ENCODE measurements at regions not wholly inside any gene's neighbourhood (a gene's known extent, or its start where the extent isn't known, plus 50 kb on each side); places are given as distances from the start of the nearest gene placed in this dataset.

GRCh38 chr3:137460944-137461343 is 303.2 kb upstream of the SOX14 start:
- no peaks in the 10 kb centered on the region for H3F3A ChIP-seq (ENCODE audit: insufficient read depth, low read length, poor library complexity, severe bottlenecking)
- H3K36me3 ChIP-seq (ENCODE audit: insufficient read depth, low read length) = no peaks in the 10 kb centered on the region
- H3K4me2 ChIP-seq (ENCODE audit: low read length) = no peak overlapping the region
- H4K20me1 ChIP-seq (ENCODE audit: insufficient read depth) = no peaks in the 10 kb centered on the region
- H3K9ac ChIP-seq (ENCODE audit: low read length) = no peak overlapping the region
- no peaks in the 10 kb centered on the region for H3K9me3 ChIP-seq (ENCODE audit: low read length)
- no peak overlapping the region for H2AFZ ChIP-seq (ENCODE audit: low read depth, low read length)
- H3K79me2 ChIP-seq (replicated peaks; ENCODE audit: insufficient read depth, low read length) = no peaks in the 10 kb centered on the region
- H3K4me3 ChIP-seq (ENCODE audit: low read length) = no peak overlapping the region
- no peaks in the 10 kb centered on the region for H3K9me2 ChIP-seq (ENCODE audit: insufficient read depth, low read length)
- no peak for TF ChIP-seq MXI1 (conservative IDR thresholded peaks at IDR 0.05; ENCODE audit: poor library complexity, severe bottlenecking)
- no peak for TF ChIP-seq POLR2AphosphoS5 (IDR thresholded peaks at IDR 0.05)
- TF ChIP-seq SMC3 (conservative IDR thresholded peaks at IDR 0.05; ENCODE audit: poor library complexity) = no peak
- TF ChIP-seq TAF1 (IDR thresholded peaks at IDR 0.05; ENCODE audit: low read depth) = no peak
- no peak for TF ChIP-seq RAD21 (conservative IDR thresholded peaks at IDR 0.05)
- no peaks in the 10 kb centered on the region for H3K27me3 ChIP-seq (ENCODE audit: insufficient read depth, low read depth, low read length)
- H3K27ac ChIP-seq (ENCODE audit: low read length) = no peak overlapping the region

GRCh38 chr3:137463131-137463530 is 301.0 kb upstream of the SOX14 start:
- Histone ChIP-seq H3F3A (ENCODE audit: insufficient read depth, low read length, poor library complexity, severe bottlenecking) (no peaks in the 10 kb centered on the region), H2AFZ (ENCODE audit: low read depth, low read length) (no peak overlapping the region), H3K79me2 (replicated peaks; ENCODE audit: insufficient read depth, low read length) (no peaks in the 10 kb centered on the region), H3K4me3 (ENCODE audit: low read length) (no peak overlapping the region), H4K20me1 (ENCODE audit: insufficient read depth) (no peaks in the 10 kb centered on the region), H3K27me3 (ENCODE audit: insufficient read depth, low read depth, low read length) (no peaks in the 10 kb centered on the region), H3K9me3 (ENCODE audit: low read length) (no peaks in the 10 kb centered on the region), H3K9ac (ENCODE audit: low read length) (no peak overlapping the region), H3K36me3 (ENCODE audit: insufficient read depth, low read length) (no peaks in the 10 kb centered on the region), H3K27ac (ENCODE audit: low read length) (no peak overlapping the region), H3K4me2 (ENCODE audit: low read length) (no peak overlapping the region), H3K9me2 (ENCODE audit: insufficient read depth, low read length) (no peaks in the 10 kb centered on the region)
- TF ChIP-seq TAF1 (IDR thresholded peaks at IDR 0.05; ENCODE audit: low read depth) (no peak), MXI1 (conservative IDR thresholded peaks at IDR 0.05; ENCODE audit: poor library complexity, severe bottlenecking) (no peak), EP300 (conservative IDR thresholded peaks at IDR 0.05; ENCODE audit: poor library complexity, severe bottlenecking) (no peak), POLR2AphosphoS5 (IDR thresholded peaks at IDR 0.05) (no peak), CTCF (IDR thresholded peaks at IDR 0.05; ENCODE audit: poor library complexity, severe bottlenecking) (no peak), EZH2 (IDR thresholded peaks at IDR 0.05; ENCODE audit: borderline replicate concordance, insufficient read depth, low read length, poor library complexity, severe bottlenecking) (no peak), RAD21 (conservative IDR thresholded peaks at IDR 0.05) (no peak), REST (IDR thresholded peaks at IDR 0.05; ENCODE audit: borderline replicate concordance) (no peak), SMC3 (conservative IDR thresholded peaks at IDR 0.05; ENCODE audit: poor library complexity) (no peak)

- Histone ChIP-seq H3K4me2 (ENCODE audit: low read length) (no peak overlapping the region), H3K9me3 (ENCODE audit: low read length) (no peaks in the 10 kb centered on the region), H3K27me3 (ENCODE audit: insufficient read depth, low read depth, low read length) (no peaks in the 10 kb centered on the region), H3F3A (ENCODE audit: insufficient read depth, low read length, poor library complexity, severe bottlenecking) (no peaks in the 10 kb centered on the region), H4K20me1 (ENCODE audit: insufficient read depth) (no peaks in the 10 kb centered on the region), H3K4me3 (ENCODE audit: low read length) (no peak overlapping the region), H3K27ac (ENCODE audit: low read length) (no peak overlapping the region), H3K36me3 (ENCODE audit: insufficient read depth, low read length) (no peaks in the 10 kb centered on the region), H3K9ac (ENCODE audit: low read length) (no peak overlapping the region), H2AFZ (ENCODE audit: low read depth, low read length) (no peak overlapping the region), H3K9me2 (ENCODE audit: insufficient read depth, low read length) (no peaks in the 10 kb centered on the region), H3K79me2 (replicated peaks; ENCODE audit: insufficient read depth, low read length) (no peaks in the 10 kb centered on the region)
- TF ChIP-seq EZH2 (IDR thresholded peaks at IDR 0.05; ENCODE audit: borderline replicate concordance, insufficient read depth, low read length, poor library complexity, severe bottlenecking) = no peak
- TF ChIP-seq EP300 (conservative IDR thresholded peaks at IDR 0.05; ENCODE audit: poor library complexity, severe bottlenecking) = no peak
- TF ChIP-seq TAF1 (IDR thresholded peaks at IDR 0.05; ENCODE audit: low read depth) = no peak
- TF ChIP-seq REST (IDR thresholded peaks at IDR 0.05; ENCODE audit: borderline replicate concordance) = no peak
- no peak for TF ChIP-seq SMC3 (conservative IDR thresholded peaks at IDR 0.05; ENCODE audit: poor library complexity)
Measured at GRCh38 chr3:137464341-137464740, 299.8 kb upstream of the SOX14 start.

Measured in neural cell (in vitro differentiated cells).